Activated CD4-positive, CD25-positive, alpha-beta regulatory T cell treated with anti-CD3 and anti-CD28 coated beads, Interleukin-2, amount 50 U/mL, for 72 hours (primary cell): ENCODE measurements at regions not wholly inside any gene's neighbourhood (a gene's known extent, or its start where the extent isn't known, plus 50 kb on each side); places are given as distances from the start of the nearest gene placed in this dataset.
"Not testable (repeated sequence)": the region's sequence is repeated elsewhere in the genome, so short reads cannot be mapped to it uniquely, and the experiment has no call there.

Experiments used
- DNase-seq: peaks from one replicate; pipeline ENCODE4 v3.0.0; 2021

GRCh38 chr3:30305021-30305420 lies 301.4 kb upstream of the TGFBR2 start:
- no peak for DNase-seq

GRCh38 chr3:30306896-30307295 lies 299.5 kb upstream of the TGFBR2 start:
- DNase-seq = no peak

- no peak for DNase-seq
Measured at GRCh38 chr3:30307372-30307950, 298.9 kb upstream of the TGFBR2 start.

- no peak for DNase-seq
Measured at GRCh38 chr3:30308131-30308530, 298.3 kb upstream of the TGFBR2 start.

GRCh38 chr3:30309961-30310954 lies 296.1 kb upstream of the TGFBR2 start:
- no peak for DNase-seq

GRCh38 chr3:30311781-30312180 lies 294.6 kb upstream of the TGFBR2 start:
- no peak for DNase-seq

GRCh38 chr3:30313840-30314239 lies 292.6 kb upstream of the TGFBR2 start:
- DNase-seq = no peak

- no peak for DNase-seq
Measured at GRCh38 chr3:30314757-30315325, 291.6 kb upstream of the TGFBR2 start.

GRCh38 chr3:30315447-30315846 lies 291.0 kb upstream of the TGFBR2 start:
- DNase-seq = no peak

- DNase-seq = no peak
Measured at GRCh38 chr3:30317561-30317960, 288.8 kb upstream of the TGFBR2 start.

GRCh38 chr3:30318110-30318509 lies 288.3 kb upstream of the TGFBR2 start:
- no peak for DNase-seq

- no peak for DNase-seq
Measured at GRCh38 chr3:30319713-30320112, 286.7 kb upstream of the TGFBR2 start.

GRCh38 chr3:30320392-30320791 lies 286.0 kb upstream of the TGFBR2 start:
- DNase-seq = no peak

GRCh38 chr3:30321065-30321464 lies 285.3 kb upstream of the TGFBR2 start:
- no peak for DNase-seq

GRCh38 chr3:30323649-30324048 lies 282.8 kb upstream of the TGFBR2 start:
- not testable (repeated sequence) for DNase-seq

- DNase-seq = no peak
Measured at GRCh38 chr3:30324587-30324986, 281.8 kb upstream of the TGFBR2 start.

GRCh38 chr3:30327976-30328375 lies 278.4 kb upstream of the TGFBR2 start:
- not testable (repeated sequence) for DNase-seq

GRCh38 chr3:30328935-30329334 lies 277.5 kb upstream of the TGFBR2 start:
- DNase-seq = not testable (repeated sequence)

- DNase-seq = no peak
Measured at GRCh38 chr3:30331519-30331918, 274.9 kb upstream of the TGFBR2 start.

GRCh38 chr3:30332196-30333021 lies 274.0 kb upstream of the TGFBR2 start:
- no peak for DNase-seq

- DNase-seq = no peak
Measured at GRCh38 chr3:30333143-30333542, 273.3 kb upstream of the TGFBR2 start.

GRCh38 chr3:30333903-30334302 lies 272.5 kb upstream of the TGFBR2 start:
- DNase-seq = no peak

- DNase-seq = no peak
Measured at GRCh38 chr3:30340500-30340899, 265.9 kb upstream of the TGFBR2 start.
